ENCODE measurements at regions not wholly inside any gene's neighbourhood (a gene's known extent, or its start where the extent isn't known, plus 50 kb on each side); places are given as distances from the start of the nearest gene placed in this dataset.

GRCh38 chr3:31431321-31431720, 101.4 kb upstream of the STT3B start:
- Mint-ChIP-seq H3K27me3 (no peaks in the 10 kb centered on the region), H3K9me3 (peaks cover 24% of the 10 kb centered on the region), H3K4me3 (no peak overlapping the region), H3K27ac (no peak overlapping the region), H3K36me3 (ENCODE audit: low read depth) (peaks cover 2% of the 10 kb centered on the region), H3K4me1 (no peaks in the 10 kb centered on the region)
- ChIA-PET POLR2A (no interaction called here), CTCF (interaction anchor here (1.5 kb wide), 1 partner anchor 8 kb away, joined by 4 read pairs; no protein-coding TSS in a partner anchor)
- no peak for DNase-seq

DNA sequence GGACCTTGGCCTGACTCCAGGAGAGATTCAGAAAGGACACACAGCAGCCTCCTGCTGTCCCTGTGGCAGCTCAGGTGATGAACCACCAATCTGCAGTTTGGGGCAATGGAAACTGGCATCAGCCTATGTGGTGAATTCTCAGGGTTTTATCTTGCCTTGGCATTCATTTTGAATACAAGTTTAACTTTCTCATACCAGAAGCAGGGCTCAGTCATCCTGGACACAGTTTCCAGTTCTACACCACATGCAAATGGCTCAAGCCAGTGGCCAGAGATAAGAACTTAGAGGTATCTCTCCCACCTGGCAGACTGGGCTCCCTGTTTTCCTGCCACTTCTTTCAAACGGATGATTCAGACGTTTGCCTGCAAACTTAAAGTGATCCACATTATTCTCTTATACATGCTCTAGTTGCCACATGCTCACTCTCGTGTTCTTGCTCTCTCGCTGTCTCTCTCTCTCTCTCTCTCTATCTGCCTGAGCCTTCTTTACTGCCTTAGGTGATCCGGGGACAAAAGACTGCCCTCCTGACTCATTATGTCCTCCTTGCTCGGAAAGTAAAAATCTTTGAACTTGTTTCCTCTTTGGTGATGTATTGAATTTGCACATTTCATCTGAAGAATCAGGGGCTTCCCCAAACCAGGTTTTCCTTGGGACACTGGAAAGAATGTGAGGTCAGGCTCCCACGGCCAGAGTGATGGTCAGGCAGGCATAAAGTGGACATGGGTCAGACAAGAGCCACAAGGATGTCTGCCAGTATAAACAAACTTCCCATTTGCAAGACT, 99.6 kb upstream of the STT3B start:
- H3K27me3 Mint-ChIP-seq = no peaks in the 10 kb centered on the region
- H3K9me3 Mint-ChIP-seq = peaks cover 35% of the 10 kb centered on the region
- H3K36me3 Mint-ChIP-seq (ENCODE audit: low read depth) = peaks cover 12% of the 10 kb centered on the region
- POLR2A ChIA-PET = no interaction called here
- H3K4me3 Mint-ChIP-seq = no peak overlapping the region
- CTCF ChIA-PET = no interaction called here
- H3K4me1 Mint-ChIP-seq = peaks cover 5% of the 10 kb centered on the region
- no peak for DNase-seq
- H3K27ac Mint-ChIP-seq = no peak overlapping the region

GRCh38 chr3:31433679-31433992, 99.1 kb upstream of the STT3B start:
- Mint-ChIP-seq H3K9me3 (peaks cover 36% of the 10 kb centered on the region), H3K4me3 (no peak overlapping the region)
- CTCF ChIA-PET = no interaction called here

GRCh38 chr3:31434819-31435218, 97.9 kb upstream of the STT3B start:
- H3K36me3 Mint-ChIP-seq (ENCODE audit: low read depth) = peaks cover 11% of the 10 kb centered on the region
- CTCF ChIA-PET = interaction anchor here (0.6 kb wide), 1 partner anchor 813 kb away, joined by 3 read pairs; no protein-coding TSS in a partner anchor
- no peak overlapping the region for H3K4me3 Mint-ChIP-seq

More at GRCh38 chr3:31433679-31433992, 99.1 kb upstream of the STT3B start:
- Mint-ChIP-seq H3K27ac (no peak overlapping the region), H3K36me3 (ENCODE audit: low read depth) (peaks cover 11% of the 10 kb centered on the region), H3K27me3 (no peaks in the 10 kb centered on the region), H3K4me1 (peaks cover 5% of the 10 kb centered on the region)
- DNase-seq = no peak
- POLR2A ChIA-PET = no interaction called here

GRCh38 chr3:31436830-31437229, 95.9 kb upstream of the STT3B start:
- POLR2A ChIA-PET = no interaction called here
- CTCF ChIA-PET = interaction anchor here (1.1 kb wide), 1 partner anchor 46 kb away, joined by 3 read pairs; no protein-coding TSS in a partner anchor
- Mint-ChIP-seq H3K9me3 (peaks cover 30% of the 10 kb centered on the region), H3K27me3 (no peaks in the 10 kb centered on the region), H3K27ac (no peak overlapping the region), H3K4me1 (peaks cover 5% of the 10 kb centered on the region), H3K4me3 (no peak overlapping the region), H3K36me3 (ENCODE audit: low read depth) (peaks cover 11% of the 10 kb centered on the region)
- no peak for DNase-seq

More at GRCh38 chr3:31434819-31435218, 97.9 kb upstream of the STT3B start:
- DNase-seq = no peak
- POLR2A ChIA-PET = no interaction called here
- H3K4me1 Mint-ChIP-seq = peaks cover 5% of the 10 kb centered on the region
- H3K9me3 Mint-ChIP-seq = peaks cover 33% of the 10 kb centered on the region
- H3K27ac Mint-ChIP-seq = no peak overlapping the region
- H3K27me3 Mint-ChIP-seq = no peaks in the 10 kb centered on the region

GRCh38 chr3:31438742-31439141, 94.0 kb upstream of the STT3B start:
- ChIA-PET POLR2A (no interaction called here), CTCF (interaction anchor here (1.8 kb wide), 1 partner anchor 13 kb away, joined by 5 read pairs; no protein-coding TSS in a partner anchor)
- H3K9me3 Mint-ChIP-seq = peaks cover 27% of the 10 kb centered on the region
- H3K27ac Mint-ChIP-seq = no peak overlapping the region
- H3K27me3 Mint-ChIP-seq = no peaks in the 10 kb centered on the region
- DNase-seq = no peak
- H3K36me3 Mint-ChIP-seq (ENCODE audit: low read depth) = peaks cover 11% of the 10 kb centered on the region
- peaks cover 7% of the 10 kb centered on the region for H3K4me1 Mint-ChIP-seq
- no peak overlapping the region for H3K4me3 Mint-ChIP-seq

DNA sequence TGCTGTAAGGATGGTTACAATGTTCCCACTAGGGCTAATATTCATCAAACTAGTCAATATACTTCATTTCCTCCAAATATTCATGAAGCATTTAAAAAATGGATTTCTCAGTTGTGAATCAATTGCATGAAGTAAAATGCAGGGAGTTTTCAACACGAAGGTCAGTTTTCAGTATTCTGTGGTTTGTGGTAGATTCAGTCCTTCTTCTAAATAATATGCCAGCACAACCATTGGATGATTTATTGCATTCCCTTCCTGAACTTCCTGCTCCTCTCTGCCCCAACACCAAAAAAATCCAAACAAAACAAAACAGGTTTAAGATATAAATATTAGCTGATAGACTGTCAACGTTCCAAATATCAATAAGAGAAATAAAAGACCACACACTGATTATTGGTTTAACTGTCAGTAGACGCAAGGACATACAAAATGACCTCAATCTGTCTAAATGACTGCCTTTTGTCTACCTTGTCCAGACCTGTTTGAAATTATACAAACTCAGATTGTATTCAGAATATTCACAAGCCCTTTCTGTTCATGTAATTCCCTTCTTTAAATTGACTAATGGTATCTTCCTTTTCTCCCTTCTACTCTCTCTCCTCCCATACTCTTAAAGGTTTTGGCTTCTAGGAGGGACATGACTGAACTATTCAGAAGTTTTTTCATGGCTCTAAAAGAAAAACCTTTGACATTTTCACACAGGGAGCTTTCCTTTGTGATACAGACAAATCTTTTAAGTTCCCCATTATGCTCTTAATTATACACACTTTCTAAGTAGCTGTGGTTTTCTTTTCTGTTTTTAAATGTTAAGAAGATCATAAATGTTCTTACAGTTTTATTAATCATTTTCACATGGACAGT, 92.6 kb upstream of the STT3B start:
- DNase-seq = no peak
- H3K27ac Mint-ChIP-seq = no peak overlapping the region
- H3K27me3 Mint-ChIP-seq = no peaks in the 10 kb centered on the region
- H3K4me3 Mint-ChIP-seq = no peak overlapping the region
- H3K36me3 Mint-ChIP-seq (ENCODE audit: low read depth) = peaks cover 11% of the 10 kb centered on the region
- POLR2A ChIA-PET = no interaction called here
- CTCF ChIA-PET = interaction anchor here (1.8 kb wide), 1 partner anchor 14 kb away, joined by 5 read pairs; no protein-coding TSS in a partner anchor
- peaks cover 8% of the 10 kb centered on the region for H3K4me1 Mint-ChIP-seq
- peaks cover 25% of the 10 kb centered on the region for H3K9me3 Mint-ChIP-seq

DNA sequence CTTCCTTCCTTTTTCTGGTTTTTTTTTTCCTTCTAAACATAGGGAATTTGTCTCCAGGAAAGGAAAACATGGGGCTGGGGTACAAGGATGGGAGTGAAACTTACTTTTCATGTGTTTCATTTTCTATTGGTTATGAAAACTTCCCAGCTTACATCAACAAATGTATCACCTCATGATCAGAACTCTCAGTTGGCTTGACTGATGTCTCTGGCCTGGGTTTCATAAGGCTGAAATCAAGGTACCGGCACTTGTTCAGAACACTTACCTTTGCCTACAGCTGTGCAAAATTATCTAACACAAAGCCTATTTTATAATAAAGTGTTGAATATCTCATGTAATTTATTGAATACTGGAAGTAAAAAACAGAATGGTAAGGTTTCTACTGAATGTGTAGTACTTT, 91.8 kb upstream of the STT3B start:
- H3K27ac Mint-ChIP-seq = no peak overlapping the region
- ChIA-PET CTCF (no interaction called here), POLR2A (interaction anchor here (0.6 kb wide), 1 partner anchor 27 kb away, joined by 4 read pairs; no protein-coding TSS in a partner anchor)
- H3K4me1 Mint-ChIP-seq = peaks cover 8% of the 10 kb centered on the region
- H3K9me3 Mint-ChIP-seq = peaks cover 23% of the 10 kb centered on the region
- H3K27me3 Mint-ChIP-seq = no peaks in the 10 kb centered on the region
- H3K4me3 Mint-ChIP-seq = no peak overlapping the region
- DNase-seq = no peak
- peaks cover 11% of the 10 kb centered on the region for H3K36me3 Mint-ChIP-seq (ENCODE audit: low read depth)

- H3K27me3 Mint-ChIP-seq = no peaks in the 10 kb centered on the region
- H3K9me3 Mint-ChIP-seq = peaks cover 9% of the 10 kb centered on the region
- H3K4me1 Mint-ChIP-seq = peaks cover 5% of the 10 kb centered on the region
- no peak for DNase-seq
- peaks cover 1% of the 10 kb centered on the region for H3K36me3 Mint-ChIP-seq (ENCODE audit: low read depth)
- CTCF ChIA-PET = interaction anchor here (0.6 kb wide), 1 partner anchor 350 kb away, joined by 5 read pairs; no protein-coding TSS in a partner anchor
- no peak overlapping the region for H3K27ac Mint-ChIP-seq
- no peak overlapping the region for H3K4me3 Mint-ChIP-seq
- POLR2A ChIA-PET = no interaction called here
These were observed 90.0 kb upstream of the STT3B start for GRCh38 chr3:31442755-31443154.

- DNase-seq = no peak
These were observed 88.2 kb upstream of the STT3B start for GRCh38 chr3:31444220-31445142.

DNA sequence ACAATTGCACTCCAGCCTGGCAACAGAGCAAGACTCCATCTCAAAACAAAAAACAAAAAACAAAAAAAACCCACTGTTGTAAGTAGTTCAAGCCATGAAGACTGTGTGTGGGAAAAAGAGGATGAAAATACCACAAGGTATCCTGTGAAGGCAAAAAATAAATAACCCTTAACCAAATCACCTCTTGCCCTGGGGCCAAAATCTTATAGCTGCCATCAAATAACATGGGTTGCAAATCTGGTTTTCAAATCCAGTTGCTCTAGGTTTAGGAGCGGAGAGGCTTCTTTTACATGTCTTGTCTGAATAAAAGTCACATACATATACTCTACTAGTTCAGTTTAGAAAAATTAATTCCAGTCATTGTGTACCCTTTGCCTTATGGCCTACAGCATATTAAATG, 87.0 kb upstream of the STT3B start:
- H3K4me3 Mint-ChIP-seq = no peak overlapping the region
- peaks cover 25% of the 10 kb centered on the region for H3K4me1 Mint-ChIP-seq
- no peak for DNase-seq
- H3K36me3 Mint-ChIP-seq (ENCODE audit: low read depth) = peaks cover 14% of the 10 kb centered on the region
- H3K27ac Mint-ChIP-seq = no peak overlapping the region
- no peaks in the 10 kb centered on the region for H3K27me3 Mint-ChIP-seq
- ChIA-PET CTCF (interaction anchor here (0.6 kb wide), 2 partner anchors 252 to 294 kb away, joined by 3 read pairs; no protein-coding TSS in a partner anchor), POLR2A (no interaction called here)
- peaks cover 16% of the 10 kb centered on the region for H3K9me3 Mint-ChIP-seq

More at GRCh38 chr3:31444220-31445142, 88.2 kb upstream of the STT3B start:
- Mint-ChIP-seq H3K36me3 (ENCODE audit: low read depth) (peaks cover 12% of the 10 kb centered on the region), H3K4me1 (peaks cover 17% of the 10 kb centered on the region), H3K27me3 (no peaks in the 10 kb centered on the region), H3K27ac (no peak overlapping the region), H3K9me3 (peaks cover 11% of the 10 kb centered on the region), H3K4me3 (no peak overlapping the region)
- ChIA-PET CTCF (interaction anchor here (1.2 kb wide), 1 partner anchor 16 kb away, joined by 4 read pairs; no protein-coding TSS in a partner anchor), POLR2A (no interaction called here)

Measured in activated CD4-positive, alpha-beta T cell treated with anti-CD3 and anti-CD28 coated beads, Interleukin-2, amount 10 ng/mL, durations not matched to agents 7 days and 5 days (primary cell).